B cell (primary cell): ENCODE measurements at regions not wholly inside any gene's neighbourhood (a gene's known extent, or its start where the extent isn't known, plus 50 kb on each side); places are given as distances from the start of the nearest gene placed in this dataset.

ENCODE experiments used
- ATAC-seq: fragments of 200-7000 bp; cut with Tn5 transposase; one replicate; pipeline ENCODE4 v1.10.0; 2021; ENCODE audit warnings: low read depth, mild to moderate bottlenecking, moderate number of reproducible peaks, moderate library complexity
- CTCF ChIA-PET: fragments of 350-600 bp; sonication (Branson Sonifier 250); formaldehyde crosslinking; loops from one replicate; lab custom pipeline; 2021; ENCODE audit warnings: antibody characterized with exemption, inconsistent platforms; lab: Charles Lee
- POLR2A ChIA-PET: fragments of 350-600 bp; sonication (Branson Sonifier 250); formaldehyde crosslinking; loops from one replicate; lab custom pipeline; 2021; ENCODE audit warnings: antibody characterized with exemption; lab: Charles Lee
- DNase-seq: peaks from one replicate; pipeline ENCODE4 v3.0.0; 2013
- H2AFZ ChIP-seq: 2 replicates; pipeline ENCODE4 v1.6.1; 2012; ENCODE audit warnings: mild to moderate bottlenecking, low read depth, low read length; ENCODE audit not compliant: insufficient read depth, poor library complexity, severe bottlenecking
- H3K27ac ChIP-seq, 2 donors: 1 replicate in 1 of 2; 2 replicates in 1 of 2; pipeline ENCODE4 v1.5.1; 2012 to 2013; ENCODE audit warnings: low read length in 2 of 2, mild to moderate bottlenecking in 2 of 2, moderate library complexity in 1 of 2
- H3K27me3 ChIP-seq, 4 experiments: fragments of 200-600 bp in 1 of 4; sonication (generic) in 1 of 4; replicated peaks in 1 of 4; 1 replicate in 2 of 4; 2 replicates in 2 of 4; pipeline versions ENCODE4 v1.6.1 to v1.7.0; 2013 to 2016; ENCODE audit warnings: low read length in 3 of 4, mild to moderate bottlenecking in 2 of 4, mixed read lengths in 1 of 4, moderate library complexity in 1 of 4; ENCODE audit not compliant: insufficient read depth in 4 of 4, control insufficient read depth in 3 of 4; ENCODE audit errors: control extremely low read depth in 1 of 4
- H3K36me3 ChIP-seq, 2 experiments: replicated peaks in 1 of 2; 1 replicate in 1 of 2; 2 replicates in 1 of 2; pipeline versions ENCODE4 v1.6.1 to v1.7.1; 2013; ENCODE audit warnings: low read length in 1 of 2; ENCODE audit not compliant: insufficient read depth in 2 of 2, control insufficient read depth in 1 of 2; ENCODE audit errors: control extremely low read depth in 1 of 2, extremely low read depth in 1 of 2
- H3K4me1 ChIP-seq, 2 donors: fragments of 200-600 bp in 1 of 2; sonication (generic) in 1 of 2; 1 replicate in 1 of 2; 2 replicates in 1 of 2; pipeline versions ENCODE4 v1.5.1 to v1.6.1; 2013 to 2017; ENCODE audit warnings: low read length in 2 of 2; ENCODE audit not compliant: control insufficient read depth in 2 of 2, insufficient read depth in 2 of 2
- H3K4me2 ChIP-seq: replicated peaks from 2 replicates; pipeline ENCODE3; 2012; ENCODE audit warnings: mild to moderate bottlenecking, low read depth, low read length; ENCODE audit not compliant: poor library complexity, severe bottlenecking
- H3K4me3 ChIP-seq, 5 experiments: fragments of 200-600 bp in 1 of 5; sonication (generic) in 1 of 5; 1 replicate in 3 of 5; 2 replicates in 2 of 5; pipeline versions ENCODE4 v1.5.1 to v1.7.0; 2011 to 2016; ENCODE audit warnings: low read length in 4 of 5, mild to moderate bottlenecking in 4 of 5, low read depth in 2 of 5, control low read depth in 1 of 5, moderate library complexity in 1 of 5; ENCODE audit not compliant: insufficient read depth in 1 of 5; ENCODE audit errors: control extremely low read depth in 1 of 5, extremely low read depth in 1 of 5
- H3K79me2 ChIP-seq: fragments of 200-600 bp; sonication (generic); one replicate; pipeline ENCODE4 v1.6.0; 2016; ENCODE audit warnings: low read length; ENCODE audit not compliant: control insufficient read depth, insufficient read depth
- H3K9ac ChIP-seq: fragments of 200-600 bp; sonication (generic); 2 replicates; pipeline ENCODE4 v1.6.1; 2017; ENCODE audit warnings: mild to moderate bottlenecking, low read length, moderate library complexity
- H3K9me3 ChIP-seq, 3 donors: one replicate each; pipeline versions ENCODE4 v1.6.1 to v1.7.1; 2013; ENCODE audit warnings: low read length in 2 of 3; ENCODE audit not compliant: control insufficient read depth in 2 of 3, insufficient read depth in 1 of 3; ENCODE audit errors: control extremely low read depth in 1 of 3
- H4K20me1 ChIP-seq: 2 replicates; pipeline ENCODE4 v1.6.0; 2012; ENCODE audit warnings: mild to moderate bottlenecking, low read length; ENCODE audit not compliant: insufficient read depth, control insufficient read depth, poor library complexity, severe bottlenecking
- H3K27ac Mint-ChIP-seq: one replicate; pipeline ENCODE4 v1.8.0; 2021; ENCODE audit warnings: mixed read lengths
- H3K27me3 Mint-ChIP-seq: one replicate; pipeline ENCODE4 v1.8.0; 2021; ENCODE audit warnings: mixed read lengths
- H3K4me1 Mint-ChIP-seq: one replicate; pipeline ENCODE4 v1.8.0; 2021; ENCODE audit warnings: mixed read lengths
- H3K4me3 Mint-ChIP-seq: one replicate; pipeline ENCODE4 v1.8.0; 2021; ENCODE audit warnings: mixed read lengths
- H3K9me3 Mint-ChIP-seq: one replicate; pipeline ENCODE4 v1.8.0; 2022; ENCODE audit warnings: mixed read lengths; ENCODE audit not compliant: insufficient read depth
- EZH2 ChIP-seq: IDR thresholded peaks from 2 replicates; pipeline ENCODE4 v1.6.1; 2012; ENCODE audit warnings: borderline replicate concordance, low read depth, mild to moderate bottlenecking, moderate library complexity, low read length; ENCODE audit not compliant: insufficient read depth, poor library complexity, severe bottlenecking
- WGBS: methylation state at CpG from one replicate; pipeline ENCODE4 v1.1.5; 2013; ENCODE audit warnings: missing lambda C conversion rate; ENCODE audit not compliant: insufficient coverage; 5-methylcytosine and 5-hydroxymethylcytosine counted together
- intact Hi-C: fragments of 100-400 bp; cut with micrococcal nuclease; formaldehyde crosslinking; loops from one replicate; pipeline ENCODE4 v1.10.0; 2022
- TF ChIP-seq, protein P1 (sequence below): fragments of 200-600 bp; IDR thresholded peaks from one replicate; pipeline ENCODE4 v1.8.0; 2022; ENCODE audit warnings: antibody characterized with exemption, mild to moderate bottlenecking

DNA sequence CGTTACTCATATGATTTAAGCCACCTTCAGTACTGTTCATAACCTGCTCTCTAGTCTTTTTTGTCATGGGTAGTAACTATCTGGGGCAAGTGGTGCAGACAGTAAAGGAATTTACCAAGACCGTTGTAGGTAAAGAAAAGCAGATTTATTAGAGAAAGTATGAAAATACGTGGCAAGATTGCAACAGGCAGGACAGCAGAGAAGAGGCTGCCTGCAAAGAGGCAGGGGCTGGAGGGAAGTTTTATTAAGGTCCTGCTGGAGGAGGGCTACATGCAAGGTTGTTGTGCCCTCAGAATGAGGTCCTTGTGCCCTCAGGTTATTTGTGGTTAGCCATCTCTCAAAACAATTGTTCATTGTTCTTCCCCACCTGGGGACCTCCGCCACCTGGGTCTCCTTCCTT is 444.3 kb downstream of the BCKDHB start:
- Mint-ChIP-seq H3K4me3 (no peak overlapping the region), H3K27me3 (no peaks in the 10 kb centered on the region), H3K27ac (no peak overlapping the region), H3K9me3 (no peaks in the 10 kb centered on the region), H3K4me1 (no peaks in the 10 kb centered on the region)
- Histone ChIP-seq H3K9me3 (no peaks in the 10 kb centered on the region), H3K4me3 (no peak overlapping the region), H3K27ac (no peak overlapping the region), H3K4me1 (no peaks in the 10 kb centered on the region), H3K27me3 (no peaks in the 10 kb centered on the region), H3K36me3 (no peaks in the 10 kb centered on the region), H4K20me1 (no peaks in the 10 kb centered on the region), H3K79me2 (no peaks in the 10 kb centered on the region), H3K9ac (no peak overlapping the region), H2AFZ (no peak overlapping the region), H3K4me2 (no peak overlapping the region)
- no peak for ATAC-seq
- 81% methylated on average over 2 of the region's 4 CpGs for WGBS
- POLR2A ChIA-PET, result no interaction called here
- CTCF ChIA-PET, result no interaction called here
- intact Hi-C loops, result no loop called here
- TF ChIP-seq, protein P1, sequence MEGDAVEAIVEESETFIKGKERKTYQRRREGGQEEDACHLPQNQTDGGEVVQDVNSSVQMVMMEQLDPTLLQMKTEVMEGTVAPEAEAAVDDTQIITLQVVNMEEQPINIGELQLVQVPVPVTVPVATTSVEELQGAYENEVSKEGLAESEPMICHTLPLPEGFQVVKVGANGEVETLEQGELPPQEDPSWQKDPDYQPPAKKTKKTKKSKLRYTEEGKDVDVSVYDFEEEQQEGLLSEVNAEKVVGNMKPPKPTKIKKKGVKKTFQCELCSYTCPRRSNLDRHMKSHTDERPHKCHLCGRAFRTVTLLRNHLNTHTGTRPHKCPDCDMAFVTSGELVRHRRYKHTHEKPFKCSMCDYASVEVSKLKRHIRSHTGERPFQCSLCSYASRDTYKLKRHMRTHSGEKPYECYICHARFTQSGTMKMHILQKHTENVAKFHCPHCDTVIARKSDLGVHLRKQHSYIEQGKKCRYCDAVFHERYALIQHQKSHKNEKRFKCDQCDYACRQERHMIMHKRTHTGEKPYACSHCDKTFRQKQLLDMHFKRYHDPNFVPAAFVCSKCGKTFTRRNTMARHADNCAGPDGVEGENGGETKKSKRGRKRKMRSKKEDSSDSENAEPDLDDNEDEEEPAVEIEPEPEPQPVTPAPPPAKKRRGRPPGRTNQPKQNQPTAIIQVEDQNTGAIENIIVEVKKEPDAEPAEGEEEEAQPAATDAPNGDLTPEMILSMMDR, result no peak
- no peak for TF ChIP-seq EZH2
- DNase-seq, result no peak

DNA sequence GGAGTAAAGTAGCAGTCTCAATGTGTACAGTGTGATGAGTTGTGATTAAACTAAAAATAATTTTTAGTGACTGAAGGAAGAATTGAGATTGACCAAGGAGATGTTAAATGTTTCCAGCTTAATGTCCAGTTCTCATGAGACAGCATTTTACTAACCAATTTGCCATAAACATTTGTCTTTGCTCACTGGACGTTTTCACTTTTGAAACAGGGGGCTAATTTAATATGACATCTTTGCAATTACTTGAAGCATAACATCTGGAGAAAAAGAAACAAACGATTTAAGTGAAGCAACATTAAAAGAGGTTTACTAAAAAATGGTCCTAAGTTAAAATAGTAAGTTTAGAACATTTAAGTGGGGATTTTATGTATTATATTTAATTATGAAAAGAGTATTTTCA is 443.8 kb downstream of the BCKDHB start:
- WGBS, result no CpG with 5 or more reads among the region's 2 CpGs
- no peak overlapping the region for H2AFZ ChIP-seq
- H3K27me3 ChIP-seq, result no peaks in the 10 kb centered on the region
- H4K20me1 ChIP-seq, result no peaks in the 10 kb centered on the region
- intact Hi-C loops, result no loop called here
- POLR2A ChIA-PET, result no interaction called here
- H3K36me3 ChIP-seq, result no peaks in the 10 kb centered on the region
- no peaks in the 10 kb centered on the region for H3K9me3 ChIP-seq
- no peaks in the 10 kb centered on the region for H3K9me3 Mint-ChIP-seq
- H3K27me3 Mint-ChIP-seq, result no peaks in the 10 kb centered on the region
- H3K4me3 Mint-ChIP-seq, result no peak overlapping the region
- TF ChIP-seq EZH2, result no peak
- TF ChIP-seq, protein P1, result no peak
- ATAC-seq (no peak), DNase-seq (no peak)
- no peaks in the 10 kb centered on the region for H3K79me2 ChIP-seq
- H3K27ac Mint-ChIP-seq, result no peak overlapping the region
- H3K4me3 ChIP-seq, result no peak overlapping the region
- no peak overlapping the region for H3K9ac ChIP-seq
- no peaks in the 10 kb centered on the region for H3K4me1 Mint-ChIP-seq
- no peaks in the 10 kb centered on the region for H3K4me1 ChIP-seq
- H3K27ac ChIP-seq, result no peak overlapping the region
- no peak overlapping the region for H3K4me2 ChIP-seq
- CTCF ChIA-PET, result no interaction called here
